Heart left ventricle (tissue), 16 donors: ENCODE measurements at regions not wholly inside any gene's neighbourhood (a gene's known extent, or its start where the extent isn't known, plus 50 kb on each side); places are given as distances from the start of the nearest gene placed in this dataset.

ENCODE experiments used
- ATAC-seq, 4 donors: fragments of 200-7000 bp; cut with Tn5 transposase; one replicate each; pipeline ENCODE4 v1.9.1; 2020 to 2022; ENCODE audit warnings: moderate library complexity in 4 of 4, mild to moderate bottlenecking in 3 of 4, moderate number of reproducible peaks in 1 of 4
- DNase-seq, 5 donors: peaks; one replicate each; pipeline ENCODE4 v3.0.0-alpha.2; 2020
- H3K27ac ChIP-seq, 12 donors: fragments of 200-600 bp; sonication (generic) in 4 of 12; one replicate each; pipeline versions ENCODE4 v1.5.0 to v1.8.0; 2016 to 2022; ENCODE audit warnings: mild to moderate bottlenecking in 2 of 12
- H3K27me3 ChIP-seq, 9 donors: fragments of 200-600 bp; sonication (generic) in 2 of 9; one replicate each; pipeline versions ENCODE4 v1.5.1 to v1.8.0; 2016 to 2022; ENCODE audit warnings: mild to moderate bottlenecking in 3 of 9
- H3K36me3 ChIP-seq, 9 donors: fragments of 200-600 bp; sonication (generic) in 2 of 9; one replicate each; pipeline versions ENCODE4 v1.5.0 to v1.8.0; 2018 to 2022; ENCODE audit warnings: mild to moderate bottlenecking in 2 of 9
- H3K4me1 ChIP-seq, 12 donors: fragments of 200-600 bp; sonication (generic) in 4 of 12; one replicate each; pipeline versions ENCODE4 v1.5.0 to v1.8.0; 2016 to 2022; ENCODE audit warnings: mild to moderate bottlenecking in 3 of 12
- H3K4me3 ChIP-seq, 12 donors: fragments of 200-600 bp; sonication (generic) in 4 of 12; one replicate each; pipeline versions ENCODE4 v1.5.0 to v1.8.0; 2017 to 2022; ENCODE audit warnings: mild to moderate bottlenecking in 9 of 12, moderate library complexity in 4 of 12
- H3K9me3 ChIP-seq, 12 donors: fragments of 200-600 bp; sonication (generic) in 4 of 12; one replicate each; pipeline versions ENCODE4 v1.5.0 to v1.8.0; 2016 to 2022; ENCODE audit warnings: mild to moderate bottlenecking in 1 of 12
- CTCF ChIP-seq, 12 donors: fragments of 200-600 bp; sonication (generic) in 4 of 12; IDR thresholded peaks; one replicate each; pipeline versions ENCODE4 v1.5.0 to v1.8.0; 2018 to 2022; ENCODE audit warnings: antibody characterized with exemption in 12 of 12, mild to moderate bottlenecking in 5 of 12
- POLR2A ChIP-seq, 2 donors: fragments of 450-650 bp; IDR thresholded peaks; one replicate each; pipeline ENCODE4 v1.6.1; 2017; ENCODE audit warnings: antibody characterized with exemption in 2 of 2, mild to moderate bottlenecking in 2 of 2, moderate library complexity in 2 of 2
- WGBS, 4 donors: extraction: QIAGEN DNeasy Blood & Tissue Kit in 2 of 4; methylation state at CpG; one replicate each; pipeline versions ENCODE4 v1.1.5 to v1.1.7; 2013 to 2018; 5-methylcytosine and 5-hydroxymethylcytosine counted together
- intact Hi-C, 10 donors: fragments of 100-400 bp; cut with DNase I; formaldehyde crosslinking; loops; one replicate each; pipeline versions ENCODE4 v1.11.1 to v1.14.2; 2022
- donor health status: ischemic (EF 13 %, LVEDD 7.1; RV severe dilation, severe dysfunction).
- donor health status: healthy with polysubstance abuse.
- donor health status: DM: no; HTN: yes; CAD: no.
- donor health status: DM: no; HTN: no; CAD: no.
- donor health status: ischemic (EF 25% LVEDD 6.9; RV normal size, moderate dysfunction).
- donor health status: ischemic (EF 25% LVEDD 5.7; RV mildly dilated, moderate dysfunction).
- donor health status: healthy.
- donor health status: DM: yes; HTN: yes; CAD: no.
- donor health status: ischemic (EF 35%, LVEDD 5.7; RV mildly dilated, moderate dysfunction).
- donor health status: nonischemic (EF 11% LVEDD 7.7; RV severe dilation, severe dysfunction).
- donor health status: DM: yes; HTN: yes; CAD: no.
- donor health status: PGD.
- donor health status: ischemic (EF 29% LVEDD 5.4; RV normal size, mild dysfunction).
- donor health status: nonischemic (EF 23%, LVEDD 6.1; RV moderate dilation, normal function).

DNA sequence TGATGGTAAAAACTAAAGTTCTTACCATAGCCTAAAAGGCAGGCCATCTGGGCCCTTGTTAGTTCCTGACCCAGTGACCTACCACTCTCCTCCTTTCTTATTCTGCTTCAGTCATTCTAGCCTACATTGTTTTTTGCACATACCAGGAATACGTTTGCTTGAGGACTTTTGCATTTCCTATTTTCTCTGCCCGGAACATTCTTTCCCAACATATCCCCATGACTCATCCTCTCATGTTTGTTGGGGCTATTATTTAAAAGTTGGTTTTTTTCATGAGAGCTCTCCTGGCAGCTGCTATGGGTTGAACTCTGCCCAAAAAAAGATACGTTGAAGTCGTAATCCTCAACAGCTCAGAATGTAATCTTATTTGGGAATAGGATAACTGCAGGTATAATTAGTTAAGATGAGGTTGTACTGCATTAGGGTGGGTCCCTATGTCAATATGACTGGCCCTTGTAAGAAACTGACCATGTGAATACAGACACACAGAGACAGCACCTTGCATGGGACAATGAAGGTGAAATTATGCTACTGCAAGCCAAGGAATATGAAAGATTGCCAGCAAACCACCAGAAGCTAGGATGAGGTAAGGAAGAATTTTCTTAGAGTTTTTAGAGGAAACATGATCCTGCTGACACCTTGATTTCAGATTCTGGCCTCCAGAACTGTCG is 138.3 kb upstream of the PDHA2 start:
- 51 to 60% (median 53%) methylated on average over 5 of the region's 5 CpGs for WGBS, 4 donors
- no peak for TF ChIP-seq CTCF (IDR thresholded peaks at IDR 0.05)
- no peak for TF ChIP-seq POLR2A (IDR thresholded peaks at IDR 0.05)
- ATAC-seq (peak in 2 of 4 donors; percentile 52 to 76), DNase-seq (no peak)
- intact Hi-C loops, result no loop called here
- peaks cover 0 to 10% (median 2%) of the 10 kb centered on the region in 12 donors for H3K9me3 ChIP-seq
- H3K27me3 ChIP-seq, result no peaks in the 10 kb centered on the region
- H3K36me3 ChIP-seq, result no peaks in the 10 kb centered on the region
- no peak overlapping the region for H3K27ac ChIP-seq
- no peak overlapping the region for H3K4me3 ChIP-seq
- H3K4me1 ChIP-seq, result no peaks in the 10 kb centered on the region

DNA sequence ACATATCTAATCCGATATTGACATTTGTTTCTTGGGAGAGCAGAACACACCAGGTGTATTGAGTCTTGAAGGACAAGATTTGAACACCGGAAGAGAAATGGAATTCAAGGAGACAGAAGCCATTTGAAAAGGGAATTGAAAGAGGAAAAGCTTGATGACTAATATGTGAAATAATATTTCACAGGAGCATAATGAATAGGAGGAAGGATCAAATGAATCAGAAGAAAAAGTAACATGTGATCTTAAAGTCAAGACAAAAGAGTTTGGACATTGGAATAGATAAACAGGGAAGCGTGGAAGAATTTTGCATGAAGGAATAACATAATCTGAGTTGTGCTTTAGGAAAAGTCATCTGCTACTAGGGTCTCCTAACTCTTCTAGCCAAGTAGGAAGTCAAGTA is 145.5 kb upstream of the PDHA2 start:
- no peak overlapping the region for H3K4me3 ChIP-seq
- DNase-seq (no peak), ATAC-seq (no peak)
- 89 to 92% (median 90%) methylated on average over 3 of the region's 3 CpGs for WGBS, 4 donors
- H3K4me1 ChIP-seq, result no peaks in the 10 kb centered on the region
- no peaks in the 10 kb centered on the region for H3K9me3 ChIP-seq
- intact Hi-C loops, result no loop called here
- TF ChIP-seq POLR2A (IDR thresholded peaks at IDR 0.05) (no peak), CTCF (IDR thresholded peaks at IDR 0.05) (no peak)
- H3K27ac ChIP-seq, result no peak overlapping the region
- H3K36me3 ChIP-seq, result no peaks in the 10 kb centered on the region
- H3K27me3 ChIP-seq, result no peaks in the 10 kb centered on the region

DNA sequence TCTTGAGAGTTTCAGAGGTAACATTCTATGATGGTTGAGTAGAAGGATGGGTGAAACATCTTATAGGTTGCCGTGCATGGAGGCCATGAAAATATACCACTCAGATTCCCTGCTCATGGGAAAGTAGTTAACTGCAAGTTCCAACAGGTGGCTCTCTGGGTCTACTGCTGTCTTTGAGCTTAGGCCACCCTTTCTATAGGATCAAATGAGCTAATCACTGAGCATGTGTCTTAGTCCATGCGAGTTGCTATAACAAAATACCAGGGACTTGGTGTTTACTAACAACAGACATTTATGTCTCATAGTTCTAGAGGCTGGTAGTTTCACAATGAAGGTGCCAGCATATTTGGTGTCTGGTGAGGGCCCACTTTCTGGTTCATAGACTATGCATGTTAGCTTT is 144.8 kb upstream of the UNC5C start:
- DNase-seq (no peak), ATAC-seq (no peak)
- no peaks in the 10 kb centered on the region for H3K9me3 ChIP-seq
- no peaks in the 10 kb centered on the region for H3K4me1 ChIP-seq
- H3K27ac ChIP-seq, result no peak overlapping the region
- intact Hi-C loops, result no loop called here
- H3K27me3 ChIP-seq, result no peaks in the 10 kb centered on the region
- TF ChIP-seq CTCF (IDR thresholded peaks at IDR 0.05), result peak in 2 of 12 donors; percentile 8 to 14
- TF ChIP-seq POLR2A (IDR thresholded peaks at IDR 0.05), result no peak
- H3K36me3 ChIP-seq, result no peaks in the 10 kb centered on the region
- 41 to 68% (median 46%) methylated on average over 2 of the region's 2 CpGs for WGBS, 4 donors
- no peak overlapping the region for H3K4me3 ChIP-seq

- 25 to 38% (median 29%) methylated on average over 1 of the region's 1 CpG for WGBS, 4 donors
- DNase-seq, result no peak
- ATAC-seq, result no peak
Measured at GRCh38 chr4:95676190-95676589, 127.4 kb upstream of the UNC5C start.

More at GRCh38 chr4:95676190-95676589, 127.4 kb upstream of the UNC5C start:
- intact Hi-C loops, result no loop called here
- peaks cover 0 to 3% (median 0%) of the 10 kb centered on the region in 12 donors for H3K4me1 ChIP-seq
- TF ChIP-seq CTCF (IDR thresholded peaks at IDR 0.05) (no peak), POLR2A (IDR thresholded peaks at IDR 0.05) (no peak)
- H3K36me3 ChIP-seq, result no peaks in the 10 kb centered on the region
- no peaks in the 10 kb centered on the region for H3K9me3 ChIP-seq
- H3K27me3 ChIP-seq, result no peaks in the 10 kb centered on the region
- no peak overlapping the region for H3K4me3 ChIP-seq
- no peak overlapping the region for H3K27ac ChIP-seq
